Psoas muscle (tissue), 7 donors: ENCODE measurements at regions not wholly inside any gene's neighbourhood (a gene's known extent, or its start where the extent isn't known, plus 50 kb on each side); places are given as distances from the start of the nearest gene placed in this dataset.
"Not testable (repeated sequence)": the region's sequence is repeated elsewhere in the genome, so short reads cannot be mapped to it uniquely, and the experiment has no call there.

Source experiments
- ATAC-seq, 4 donors: fragments of 200-7000 bp; cut with Tn5 transposase; one replicate each; pipeline ENCODE4 v1.9.1; 2020; ENCODE audit warnings: moderate library complexity in 3 of 4, mild to moderate bottlenecking in 2 of 4
- DNase-seq, 2 donors: peaks; one replicate each; pipeline ENCODE4 v3.0.0-alpha.2; 2020
- H3K27ac ChIP-seq: fragments of 200-600 bp; one replicate; pipeline ENCODE4 v1.8.0; 2022
- H3K27me3 ChIP-seq, 3 donors: fragments of 200-600 bp in 1 of 3; one replicate each; pipeline versions ENCODE4 v1.6.1 to v1.8.0; 2013 to 2022; ENCODE audit warnings: low read length in 2 of 3, mild to moderate bottlenecking in 2 of 3, moderate library complexity in 1 of 3; ENCODE audit not compliant: insufficient read depth in 3 of 3
- H3K36me3 ChIP-seq, 2 donors: fragments of 200-600 bp in 1 of 2; one replicate each; pipeline versions ENCODE4 v1.6.1 to v1.8.0; 2013 to 2022; ENCODE audit warnings: low read depth in 1 of 2, mild to moderate bottlenecking in 1 of 2, moderate library complexity in 1 of 2; ENCODE audit not compliant: insufficient read depth in 1 of 2
- H3K4me1 ChIP-seq: fragments of 200-600 bp; one replicate; pipeline ENCODE4 v1.8.0; 2022
- H3K4me3 ChIP-seq: fragments of 200-600 bp; one replicate; pipeline ENCODE4 v1.8.0; 2022; ENCODE audit warnings: mild to moderate bottlenecking
- H3K9me3 ChIP-seq: fragments of 200-600 bp; one replicate; pipeline ENCODE4 v1.8.0; 2022
- WGBS, 3 donors: extraction: QIAGEN DNeasy Blood & Tissue Kit; methylation state at CpG; one replicate each; pipeline versions ENCODE4 v1.1.6 to v1.1.7; 2013; 5-methylcytosine and 5-hydroxymethylcytosine counted together
- intact Hi-C, 2 donors: fragments of 100-400 bp; cut with DNase I; formaldehyde crosslinking; loops; one replicate each; pipeline versions ENCODE4 v1.11.0 to v1.14.2; 2022
- TF ChIP-seq, protein P1 (sequence below): fragments of 200-600 bp; IDR thresholded peaks from one replicate; pipeline ENCODE4 v1.8.0; 2022; ENCODE audit warnings: antibody characterized with exemption
- donor health status: healthy with polysubstance abuse.
- donor health status: DM: no; HTN: no; CAD: no; lungs with moderate emphysema.
- donor health status: Bipolar disorder and iron deficiency.
- donor health status: healthy.
- donor health status: DM: yes; HTN: yes; CAD: no.
- donor health status: DM: no; HTN: no; CAD: no.
- donor health status: DM: yes; HTN: yes; CAD: no.

DNA sequence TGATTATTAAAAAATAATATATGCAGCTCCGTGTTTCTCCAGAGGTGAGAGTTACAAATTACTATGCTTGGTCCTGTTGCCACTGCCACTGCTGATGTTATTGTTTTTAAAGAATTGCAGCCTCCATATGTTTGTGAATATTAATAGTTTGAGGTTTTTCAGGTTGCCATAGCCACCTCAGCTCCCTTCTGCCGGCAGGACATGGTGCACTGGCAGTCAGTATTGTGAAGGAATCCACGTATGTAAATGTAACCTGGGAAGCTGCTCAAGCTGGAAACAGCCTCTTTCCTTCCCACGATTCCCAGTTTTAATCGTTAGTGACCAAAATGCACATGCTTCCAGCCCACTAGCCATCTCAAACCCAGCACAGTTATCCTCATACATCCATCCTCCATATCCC is 184.4 kb upstream of the CCNG1 start:
- no peak for ATAC-seq
- no peaks in the 10 kb centered on the region for H3K27me3 ChIP-seq
- intact Hi-C loops, result no loop called here
- DNase-seq, result no peak
- H3K4me1 ChIP-seq, result no peaks in the 10 kb centered on the region
- H3K9me3 ChIP-seq, result no peaks in the 10 kb centered on the region
- H3K27ac ChIP-seq, result no peak overlapping the region
- no peak overlapping the region for H3K4me3 ChIP-seq
- H3K36me3 ChIP-seq, result no peaks in the 10 kb centered on the region
- WGBS, 3 donors, result 64 to 69% (median 66%) methylated on average over 5 of the region's 5 CpGs
- TF ChIP-seq, protein P1, sequence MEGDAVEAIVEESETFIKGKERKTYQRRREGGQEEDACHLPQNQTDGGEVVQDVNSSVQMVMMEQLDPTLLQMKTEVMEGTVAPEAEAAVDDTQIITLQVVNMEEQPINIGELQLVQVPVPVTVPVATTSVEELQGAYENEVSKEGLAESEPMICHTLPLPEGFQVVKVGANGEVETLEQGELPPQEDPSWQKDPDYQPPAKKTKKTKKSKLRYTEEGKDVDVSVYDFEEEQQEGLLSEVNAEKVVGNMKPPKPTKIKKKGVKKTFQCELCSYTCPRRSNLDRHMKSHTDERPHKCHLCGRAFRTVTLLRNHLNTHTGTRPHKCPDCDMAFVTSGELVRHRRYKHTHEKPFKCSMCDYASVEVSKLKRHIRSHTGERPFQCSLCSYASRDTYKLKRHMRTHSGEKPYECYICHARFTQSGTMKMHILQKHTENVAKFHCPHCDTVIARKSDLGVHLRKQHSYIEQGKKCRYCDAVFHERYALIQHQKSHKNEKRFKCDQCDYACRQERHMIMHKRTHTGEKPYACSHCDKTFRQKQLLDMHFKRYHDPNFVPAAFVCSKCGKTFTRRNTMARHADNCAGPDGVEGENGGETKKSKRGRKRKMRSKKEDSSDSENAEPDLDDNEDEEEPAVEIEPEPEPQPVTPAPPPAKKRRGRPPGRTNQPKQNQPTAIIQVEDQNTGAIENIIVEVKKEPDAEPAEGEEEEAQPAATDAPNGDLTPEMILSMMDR, result no peak

DNA sequence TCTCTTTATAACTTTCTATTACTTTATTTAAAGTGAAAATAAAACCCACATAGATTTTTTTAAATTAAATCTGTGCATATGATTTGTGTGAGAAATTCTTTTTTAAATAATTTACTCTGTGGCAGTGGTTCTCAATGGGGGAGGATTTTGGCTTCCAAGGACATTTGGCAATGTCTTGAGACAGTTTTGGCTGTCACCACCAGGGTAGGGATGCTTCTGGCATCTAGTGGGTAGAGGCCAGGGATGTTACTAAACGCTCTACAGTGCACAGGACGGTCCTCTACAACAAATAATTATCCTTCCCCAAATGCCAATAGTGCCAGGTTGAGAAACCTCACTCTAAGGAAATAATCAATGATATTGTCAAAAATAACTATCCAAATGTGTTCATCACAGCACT is 177.9 kb upstream of the CCNG1 start:
- no peaks in the 10 kb centered on the region for H3K36me3 ChIP-seq
- H3K27me3 ChIP-seq, result no peaks in the 10 kb centered on the region
- TF ChIP-seq, protein P1, result no peak
- no peak for DNase-seq
- no peak overlapping the region for H3K4me3 ChIP-seq
- H3K27ac ChIP-seq, result no peak overlapping the region
- intact Hi-C loops, result no loop called here
- H3K4me1 ChIP-seq, result no peaks in the 10 kb centered on the region
- ATAC-seq, result no peak
- WGBS, 3 donors, result 26 to 37% (median 35%) methylated on average over 2 of the region's 2 CpGs
- no peaks in the 10 kb centered on the region for H3K9me3 ChIP-seq

DNA sequence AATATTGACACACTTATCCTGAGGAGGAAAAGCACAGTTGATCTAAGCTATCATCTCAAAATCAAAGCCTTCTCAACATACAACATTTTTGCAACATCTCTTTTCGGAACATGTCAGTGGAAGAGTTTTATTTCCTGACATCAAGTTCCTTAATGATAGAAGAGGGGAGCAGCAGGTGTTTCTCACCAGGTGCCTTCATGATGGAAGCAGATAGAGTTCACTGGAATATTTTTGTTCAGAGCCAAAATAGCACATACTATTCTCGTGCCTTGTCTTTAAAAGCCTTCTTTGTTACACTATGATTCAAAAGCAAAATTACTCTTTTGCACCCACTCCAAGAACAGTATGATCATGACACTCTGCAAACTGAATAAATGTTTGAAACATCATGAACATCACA is 176.9 kb upstream of the CCNG1 start:
- intact Hi-C loops, result no loop called here
- Histone ChIP-seq H3K9me3 (no peaks in the 10 kb centered on the region), H3K4me1 (no peaks in the 10 kb centered on the region), H3K27me3 (no peaks in the 10 kb centered on the region), H3K4me3 (no peak overlapping the region), H3K27ac (no peak overlapping the region), H3K36me3 (no peaks in the 10 kb centered on the region)
- TF ChIP-seq, protein P1, result no peak
- WGBS, 3 donors, result 65 to 66% (median 66%) methylated on average over 2 of the region's 2 CpGs
- no peak for ATAC-seq
- DNase-seq, result no peak

DNA sequence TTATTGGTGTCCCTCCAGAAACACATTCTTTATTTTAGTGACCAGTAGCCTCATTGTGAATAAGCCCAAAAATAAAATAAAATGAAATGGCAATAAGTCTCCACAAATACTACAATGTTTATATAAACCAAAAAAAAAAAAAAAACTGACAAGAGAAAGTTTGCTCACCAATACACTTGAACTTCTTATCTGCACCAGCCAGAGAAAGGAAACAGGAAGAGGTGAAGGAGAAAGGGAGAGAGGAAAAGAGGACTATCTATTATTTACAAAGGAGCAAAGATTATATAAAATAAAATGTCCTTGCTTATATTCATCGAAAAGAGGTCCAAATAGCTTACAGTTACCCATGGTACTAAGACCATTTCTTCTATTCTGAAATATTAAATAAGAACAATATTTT is 176.4 kb upstream of the CCNG1 start:
- WGBS, 3 donors, result 52 to 84% (median 60%) methylated on average over 1 of the region's 1 CpG
- H3K4me1 ChIP-seq, result no peaks in the 10 kb centered on the region
- intact Hi-C loops, result no loop called here
- H3K9me3 ChIP-seq, result no peaks in the 10 kb centered on the region
- ATAC-seq, result no peak
- H3K27ac ChIP-seq, result no peak overlapping the region
- no peak for DNase-seq
- H3K36me3 ChIP-seq, result no peaks in the 10 kb centered on the region
- no peak overlapping the region for H3K4me3 ChIP-seq
- TF ChIP-seq, protein P1, result no peak
- no peaks in the 10 kb centered on the region for H3K27me3 ChIP-seq

DNA sequence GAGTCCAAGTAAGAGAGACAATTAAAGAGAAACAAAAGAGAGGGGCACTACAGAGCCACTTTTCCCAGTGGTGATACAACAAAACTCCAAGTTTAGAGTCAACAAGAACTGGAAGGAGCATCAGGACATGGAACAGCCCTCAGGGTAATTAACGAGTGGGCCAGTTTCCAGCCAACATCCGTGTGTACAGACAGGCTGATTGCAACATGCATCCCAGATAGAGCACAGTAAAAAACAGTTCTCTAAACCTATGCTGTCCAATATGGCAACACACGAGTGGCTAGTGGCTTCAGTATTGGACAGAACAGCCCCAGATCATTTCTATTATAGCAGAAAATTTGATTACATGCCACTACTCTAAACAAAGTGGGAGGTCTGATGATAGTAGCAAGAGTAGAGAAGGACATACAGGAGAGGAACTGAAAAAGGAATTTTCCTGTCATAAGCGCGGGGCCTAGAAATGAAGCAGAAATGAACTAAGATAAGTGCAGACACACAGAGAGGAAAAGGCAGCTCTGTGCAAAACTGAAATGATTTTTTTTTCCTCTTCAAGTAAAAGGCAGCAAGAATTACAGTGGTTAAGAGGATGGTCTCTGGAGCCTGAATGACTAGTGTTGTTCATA is 175.6 kb upstream of the CCNG1 start:
- Histone ChIP-seq H3K4me3 (no peak overlapping the region), H3K27ac (no peak overlapping the region), H3K36me3 (no peaks in the 10 kb centered on the region), H3K9me3 (no peaks in the 10 kb centered on the region), H3K4me1 (no peaks in the 10 kb centered on the region), H3K27me3 (no peaks in the 10 kb centered on the region)
- DNase-seq, result no peak
- no peak for ATAC-seq
- intact Hi-C loops, result no loop called here
- WGBS, 3 donors, result 62% methylated on average over 5 of the region's 5 CpGs
- TF ChIP-seq, protein P1, result no peak

DNA sequence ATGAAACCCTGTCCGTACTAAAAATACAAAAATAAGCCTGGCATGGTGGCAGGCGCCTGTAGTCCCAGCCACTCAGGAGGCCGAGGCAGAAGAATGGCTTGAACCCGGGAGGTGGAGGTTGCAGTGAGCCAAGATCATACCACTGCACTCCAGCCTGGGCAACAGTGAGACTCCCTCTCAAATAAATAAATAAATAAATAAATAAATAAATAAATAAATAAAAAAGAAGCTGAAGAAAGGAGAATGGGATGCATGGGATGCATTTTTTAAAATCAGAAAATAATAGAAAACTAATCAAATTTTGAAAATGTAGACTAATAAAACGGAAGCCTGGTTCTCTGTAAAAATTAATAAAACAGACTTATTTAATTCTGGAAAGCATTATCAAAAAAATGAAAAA is 171.1 kb upstream of the CCNG1 start:
- H3K9me3 ChIP-seq, ATAC-seq, H3K27me3 ChIP-seq, H3K4me3 ChIP-seq, H3K4me1 ChIP-seq, H3K36me3 ChIP-seq, intact Hi-C loops, H3K27ac ChIP-seq, DNase-seq: not testable (repeated sequence)
- 85 to 91% (median 87%) methylated on average over 5 of the region's 5 CpGs for WGBS, 3 donors
